Stimulated activated CD4-positive, alpha-beta T cell treated with anti-CD3 and anti-CD28 coated beads, Interleukin-4, amount 100 ng/mL, for 48 hours (primary cell): ENCODE measurements at regions not wholly inside any gene's neighbourhood (a gene's known extent, or its start where the extent isn't known, plus 50 kb on each side); places are given as distances from the start of the nearest gene placed in this dataset.
"Not testable (repeated sequence)": the region's sequence is repeated elsewhere in the genome, so short reads cannot be mapped to it uniquely, and the experiment has no call there.

Experiments
- DNase-seq, 2 donors: peaks; one replicate each; pipeline ENCODE4 v3.0.0-alpha.2; 2020; ENCODE audit warnings: low read depth in 2 of 2

DNA sequence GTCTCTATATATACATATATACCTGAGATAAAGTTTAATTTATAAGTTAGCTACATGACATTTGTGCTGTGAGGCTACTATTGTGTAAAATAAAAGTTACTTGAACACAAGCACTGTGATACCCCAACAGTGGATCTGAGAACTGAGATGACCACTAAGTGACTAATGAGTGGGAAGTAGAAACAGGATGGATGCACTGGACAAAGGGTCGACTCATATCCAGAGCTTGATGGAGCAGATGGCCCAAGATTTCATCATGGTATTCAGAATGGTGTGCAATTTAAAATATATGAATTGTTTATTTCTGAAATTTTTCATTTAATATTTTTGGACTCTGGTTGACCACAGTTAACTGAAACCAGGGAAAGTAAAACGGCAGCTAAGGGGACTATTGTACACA is 908.6 kb upstream of the MDGA2 start:
- no peak for DNase-seq

DNA sequence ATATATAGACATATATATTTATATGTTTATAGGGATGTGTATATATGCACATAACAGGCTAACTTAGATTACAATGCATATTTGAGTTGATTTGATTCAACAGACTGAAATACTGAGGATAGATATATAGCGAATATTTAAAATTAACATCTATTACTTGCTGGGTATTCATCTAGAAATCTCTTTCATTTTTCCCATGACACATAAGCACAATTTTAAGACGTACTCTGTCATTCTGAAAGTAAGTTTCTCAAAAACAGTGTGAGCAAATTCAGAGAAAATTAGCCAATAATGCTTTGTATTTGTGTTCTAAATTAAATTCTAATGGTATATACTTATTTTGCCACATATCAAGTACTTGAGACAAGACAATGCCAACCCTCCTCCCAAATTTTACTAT is 907.5 kb upstream of the MDGA2 start:
- DNase-seq: no peak

DNA sequence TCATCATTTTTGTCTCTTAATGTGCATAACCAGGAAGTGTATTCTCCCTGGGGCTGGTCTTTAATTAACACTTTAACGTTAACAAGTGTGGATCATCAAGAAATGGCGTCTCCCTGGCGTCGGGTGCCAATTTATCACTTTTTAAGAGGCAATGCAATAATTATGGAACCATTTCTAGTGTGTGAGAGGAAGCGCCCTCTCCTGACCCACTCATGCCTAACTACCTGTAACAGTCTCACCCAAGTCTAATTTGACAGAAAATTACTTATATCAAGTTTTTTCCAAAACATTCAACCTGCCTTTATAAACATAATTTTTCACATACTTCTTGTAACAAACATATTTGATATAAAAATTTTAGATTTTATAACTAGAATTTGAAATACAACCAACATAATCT is 905.3 kb upstream of the MDGA2 start:
- no peak for DNase-seq

DNA sequence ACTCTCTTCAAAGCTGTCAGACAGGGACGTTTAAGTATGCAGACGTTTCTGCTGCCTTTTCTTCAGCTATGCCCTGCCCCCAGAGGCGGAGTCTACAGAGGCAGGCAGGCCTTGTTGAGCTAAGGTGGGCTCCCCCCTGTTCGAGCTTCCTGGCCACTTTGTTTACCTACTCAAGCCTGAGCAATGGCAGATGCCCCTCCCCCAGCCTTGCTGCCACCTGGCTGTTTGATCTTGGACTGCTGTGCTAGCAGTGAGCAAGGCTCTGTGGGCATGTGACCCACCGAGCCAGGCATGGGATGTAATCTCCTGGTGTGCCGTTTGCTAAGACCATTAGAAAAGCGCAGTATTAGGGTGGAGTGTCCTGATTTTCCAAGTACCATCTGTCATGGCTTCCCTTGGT is 900.4 kb upstream of the MDGA2 start:
- DNase-seq: no peak

DNA sequence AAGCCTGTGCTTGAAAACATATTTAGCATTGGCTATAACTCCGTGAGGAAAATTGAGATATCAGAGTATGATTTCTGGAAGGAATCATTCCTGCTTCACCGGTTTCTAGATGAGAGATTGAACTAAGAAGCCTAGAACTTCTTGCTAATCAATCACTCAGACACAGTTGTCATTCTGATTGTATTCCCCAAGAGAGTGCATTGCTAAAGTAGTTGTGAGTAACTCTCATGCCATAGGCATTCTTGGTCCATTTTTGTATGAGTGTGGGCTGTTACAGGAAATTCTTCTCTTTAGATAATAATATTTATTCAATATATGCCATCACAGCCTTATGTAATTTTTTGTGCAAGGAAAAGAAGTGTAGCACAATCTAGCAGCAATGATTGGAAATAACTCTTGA is 893.3 kb upstream of the MDGA2 start:
- DNase-seq: no peak

DNA sequence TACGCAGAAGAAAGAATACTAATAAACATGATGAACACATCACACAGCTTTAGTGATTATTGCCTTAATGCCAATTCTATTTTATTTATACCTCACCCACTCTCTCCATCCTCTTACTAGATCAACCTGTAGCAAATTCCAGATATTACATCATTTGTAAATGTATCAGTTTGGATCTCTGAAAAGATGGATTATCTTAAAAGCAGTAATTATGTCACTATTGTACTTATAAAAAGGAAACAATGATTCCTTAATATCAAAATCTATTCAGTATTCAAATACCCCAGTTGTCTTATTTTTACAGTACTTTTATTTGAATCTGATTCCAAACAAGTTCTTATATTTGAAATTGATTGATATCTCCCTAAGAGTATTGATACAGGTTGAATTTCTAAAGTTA is 892.8 kb upstream of the MDGA2 start:
- no peak for DNase-seq

DNA sequence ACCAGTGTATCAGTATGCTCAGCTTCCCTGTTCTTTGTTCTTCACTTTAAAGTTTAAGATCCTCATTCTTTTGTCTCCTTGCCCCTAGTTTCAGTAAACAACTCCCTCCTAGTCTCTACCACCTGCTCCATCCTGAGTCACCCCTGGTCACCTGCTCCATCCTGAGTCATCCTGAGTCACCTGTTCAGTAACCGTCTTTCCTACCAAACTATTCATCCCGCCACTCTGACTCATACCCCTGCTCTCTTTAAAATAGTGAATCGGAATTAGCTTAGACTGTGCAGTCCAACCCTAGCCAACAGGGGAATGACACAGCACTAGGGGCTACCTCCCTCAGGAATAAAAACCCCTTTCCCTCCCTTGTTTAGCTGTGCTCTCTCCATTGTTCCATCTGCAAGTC is 888.1 kb upstream of the MDGA2 start:
- DNase-seq: no peak

DNA sequence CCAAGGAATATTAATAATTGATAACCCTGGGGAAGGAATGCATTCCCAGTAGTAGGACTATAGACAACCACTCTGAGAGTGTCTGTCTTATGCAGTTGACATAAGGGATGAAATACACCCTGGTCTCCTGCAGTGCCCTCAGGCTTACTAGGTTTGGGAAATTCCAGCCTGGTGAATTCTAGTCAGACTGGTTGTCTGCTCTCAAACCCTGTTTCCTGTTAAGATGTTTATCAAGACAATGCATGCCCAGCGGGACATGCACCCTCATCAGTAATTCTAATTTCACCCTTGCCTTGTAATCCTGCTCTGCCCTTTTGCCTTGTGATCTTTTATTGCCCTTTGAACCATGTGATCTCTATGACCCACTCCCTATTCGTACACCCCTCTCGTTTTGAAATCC is 886.0 kb upstream of the MDGA2 start:
- not testable (repeated sequence) for DNase-seq

DNA sequence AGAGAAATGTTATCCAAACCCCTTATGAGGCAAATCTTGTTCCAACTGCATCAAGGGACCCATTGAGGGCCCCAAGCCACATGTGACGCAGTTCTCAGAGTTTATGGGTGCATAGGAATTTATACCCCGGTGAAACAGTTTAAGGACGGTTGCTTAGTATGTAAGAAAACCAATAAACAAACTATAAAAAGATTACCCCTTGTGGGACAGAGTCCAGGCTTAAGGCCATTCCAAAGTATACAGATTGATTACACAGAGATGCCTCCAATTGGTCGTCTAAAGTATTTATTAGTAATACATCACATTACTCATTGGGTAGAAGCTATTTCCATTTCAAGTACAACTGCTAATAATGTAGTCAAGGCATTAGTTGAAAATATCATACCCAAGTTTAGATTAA is 885.0 kb upstream of the MDGA2 start:
- DNase-seq: no peak

DNA sequence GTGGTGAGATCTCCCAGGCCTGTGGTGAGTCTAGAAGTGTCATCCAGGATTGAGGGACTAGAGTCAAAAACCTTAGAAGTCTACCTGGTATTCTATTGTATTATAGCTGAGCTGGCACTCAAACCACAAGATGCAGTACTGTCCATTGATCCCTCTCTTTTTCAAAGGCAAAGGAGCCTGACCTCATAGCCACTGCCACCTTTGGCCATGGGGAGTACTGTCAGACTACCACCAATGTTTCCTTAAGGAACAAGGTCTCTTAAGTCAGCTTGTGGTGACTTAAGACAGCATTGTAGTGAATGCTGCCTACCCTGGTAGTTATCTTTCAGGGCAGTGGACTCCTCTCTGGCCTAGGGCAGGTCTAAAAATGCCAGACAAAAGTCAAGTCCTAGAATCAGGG is 878.0 kb upstream of the MDGA2 start:
- no peak for DNase-seq

DNA sequence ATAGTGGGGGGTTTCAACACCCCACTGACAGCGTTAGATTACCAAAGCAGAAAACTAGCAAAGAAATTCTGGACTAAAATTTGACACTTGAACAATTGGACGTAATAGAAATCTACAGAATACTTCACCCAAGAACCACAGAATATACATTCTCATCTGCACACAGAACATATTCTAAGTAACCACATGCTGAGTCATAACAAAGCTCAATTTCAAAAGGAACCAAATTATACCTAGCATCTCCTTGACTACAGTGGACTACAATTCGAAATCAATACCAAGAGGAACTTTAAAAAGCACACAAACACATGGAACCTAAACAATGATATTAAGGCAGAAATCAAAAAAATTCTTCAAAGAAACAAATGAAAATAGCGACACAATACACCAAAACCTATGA is 871.6 kb upstream of the MDGA2 start:
- DNase-seq: no peak

DNA sequence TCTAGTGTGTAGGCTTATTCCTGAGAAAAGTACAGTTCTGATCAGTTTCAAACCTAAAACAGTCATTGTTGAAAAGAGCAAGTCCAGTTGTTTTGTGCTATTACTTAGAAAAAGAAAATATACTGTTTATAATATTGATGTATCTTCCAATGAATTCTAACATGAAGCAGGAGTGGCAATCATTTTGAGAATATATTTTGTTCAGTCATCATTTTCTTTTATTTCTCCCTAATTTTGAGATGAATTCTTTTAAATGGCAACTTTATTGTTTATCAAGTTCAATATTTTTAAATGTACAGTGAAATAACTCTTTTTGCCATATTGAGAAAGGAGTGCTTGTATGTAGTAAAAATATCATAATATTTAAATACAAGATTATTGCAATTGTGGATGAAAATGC is 862.2 kb upstream of the MDGA2 start:
- no peak for DNase-seq

DNA sequence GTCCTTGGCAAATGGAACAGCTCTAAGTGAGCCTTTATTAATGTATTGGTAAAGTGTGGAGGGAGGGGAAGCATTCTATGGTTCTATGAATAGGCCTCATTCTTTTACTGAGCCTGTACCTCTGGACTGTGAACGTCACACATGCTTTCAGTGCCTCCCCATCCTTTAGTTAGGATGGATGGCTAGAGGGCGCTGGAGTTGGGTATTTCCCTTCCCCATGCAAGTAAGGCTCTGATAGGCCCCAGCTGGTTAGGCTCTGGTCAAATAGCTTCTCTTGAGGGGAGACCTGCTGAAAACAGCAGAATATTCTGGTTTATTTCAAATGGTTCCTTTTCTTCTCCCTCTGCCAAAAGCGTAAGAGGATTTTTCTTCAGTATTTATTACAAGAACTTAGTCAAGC is 860.9 kb upstream of the MDGA2 start:
- DNase-seq: no peak

DNA sequence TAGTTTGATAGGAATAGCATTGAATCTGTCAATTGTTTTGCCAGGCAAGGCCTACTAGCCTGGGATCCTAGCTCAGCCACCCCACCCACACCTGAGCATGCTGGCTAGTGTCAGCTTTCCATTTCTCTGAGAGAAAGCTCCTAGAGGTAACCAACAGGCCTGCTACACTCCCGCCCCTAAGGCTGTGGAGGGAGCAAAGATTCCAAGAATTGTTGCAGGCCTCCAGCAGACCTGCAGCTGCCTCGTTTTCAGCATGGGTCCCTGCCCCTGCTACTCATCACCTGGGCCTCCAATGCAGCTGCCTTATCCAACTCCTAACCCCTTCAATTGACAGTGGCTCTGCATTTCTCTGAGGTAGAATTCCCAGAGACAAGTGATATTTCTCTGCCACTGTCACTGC is 852.4 kb upstream of the MDGA2 start:
- no peak for DNase-seq

DNA sequence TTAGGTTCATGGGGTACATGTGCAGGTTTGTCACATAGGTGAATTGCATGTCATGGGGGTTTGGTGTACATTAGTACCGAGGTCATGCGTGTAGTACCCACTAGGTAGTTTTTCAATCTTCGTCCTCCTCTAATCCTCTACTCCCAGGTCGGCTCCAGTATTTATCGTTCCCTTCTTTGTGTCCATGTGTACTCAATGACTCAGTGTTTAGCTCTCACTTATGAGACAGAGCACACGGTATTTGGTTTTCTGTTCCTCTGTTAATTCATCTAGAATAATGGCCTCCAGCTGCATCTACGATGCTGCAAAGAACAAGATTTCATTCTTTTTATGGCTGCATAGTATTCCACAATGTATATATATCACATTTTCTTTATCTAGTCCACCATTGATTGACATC is 850.9 kb upstream of the MDGA2 start:
- DNase-seq: no peak

DNA sequence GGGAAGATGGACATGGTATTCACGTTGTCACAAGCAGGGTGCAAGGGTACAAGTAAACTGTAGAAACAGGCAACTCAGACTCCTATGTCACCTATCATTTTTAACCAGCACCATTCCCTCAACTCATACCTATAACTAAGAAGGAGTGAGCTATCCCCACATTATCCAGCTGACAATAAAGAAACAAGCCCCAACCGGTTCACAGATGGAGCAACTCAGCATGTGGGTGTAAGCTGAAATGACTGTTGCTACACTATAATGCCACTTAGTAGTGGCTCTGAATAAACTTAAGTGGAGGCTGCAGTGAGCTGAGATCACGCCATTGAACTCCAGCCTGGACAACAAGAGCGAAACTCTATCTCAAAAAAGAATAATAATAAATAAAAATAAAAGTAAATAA is 829.5 kb upstream of the MDGA2 start:
- no peak for DNase-seq

DNA sequence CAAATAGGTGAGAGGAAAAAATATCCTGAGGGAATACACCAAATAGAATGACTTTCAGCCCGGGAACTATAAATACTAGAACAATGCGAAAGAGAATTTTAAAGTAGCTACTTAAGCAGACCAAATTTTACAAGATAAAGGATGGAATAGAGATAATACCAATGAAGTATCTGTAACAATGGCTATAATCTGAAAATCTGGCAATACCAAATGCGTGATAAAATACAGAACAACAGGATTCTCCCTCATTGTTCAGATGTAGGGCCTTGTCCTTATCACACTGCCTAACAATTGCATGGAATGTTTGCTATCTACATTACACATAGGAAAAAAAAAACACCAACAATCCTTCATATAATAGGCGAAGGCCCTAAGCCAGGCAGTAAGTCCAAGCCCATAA is 815.4 kb upstream of the MDGA2 start:
- DNase-seq: no peak

DNA sequence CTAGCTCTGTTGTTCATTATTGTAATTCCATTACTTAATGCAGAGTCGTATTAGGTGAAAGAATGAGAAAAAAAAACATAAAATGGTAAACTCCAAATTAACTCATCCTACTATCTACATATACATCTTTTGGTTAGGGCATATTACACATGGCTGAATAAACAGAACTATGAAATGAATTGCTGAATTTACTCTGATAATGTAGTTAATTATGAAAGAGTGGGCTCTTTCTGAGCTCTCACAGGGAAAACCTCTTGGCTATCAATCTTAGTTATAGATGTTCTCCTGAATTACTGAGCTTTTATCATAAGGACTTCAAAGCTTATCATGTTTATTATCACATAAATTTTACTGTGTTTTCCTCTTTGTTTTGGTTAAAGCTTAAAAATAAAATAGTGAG is 798.5 kb upstream of the MDGA2 start:
- DNase-seq: no peak

DNA sequence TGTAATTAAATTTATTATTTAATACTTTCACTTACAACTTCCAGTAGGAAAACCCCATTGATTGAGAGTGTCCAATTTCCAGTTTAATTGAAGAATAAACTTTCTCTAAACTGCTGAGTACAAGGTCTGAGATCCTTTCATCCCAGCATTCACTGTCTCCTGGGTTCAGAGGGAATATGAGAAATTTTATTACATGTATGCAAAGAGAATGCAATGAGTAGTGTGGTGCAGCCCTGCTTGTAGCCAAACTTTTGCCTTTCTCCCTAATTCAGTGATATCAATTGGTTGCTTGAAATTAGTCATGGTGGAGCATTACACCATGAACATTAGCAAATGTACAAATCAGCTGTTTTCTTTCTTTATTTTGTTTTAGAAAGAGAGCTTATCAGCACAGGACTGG is 780.6 kb upstream of the MDGA2 start:
- no peak for DNase-seq

DNA sequence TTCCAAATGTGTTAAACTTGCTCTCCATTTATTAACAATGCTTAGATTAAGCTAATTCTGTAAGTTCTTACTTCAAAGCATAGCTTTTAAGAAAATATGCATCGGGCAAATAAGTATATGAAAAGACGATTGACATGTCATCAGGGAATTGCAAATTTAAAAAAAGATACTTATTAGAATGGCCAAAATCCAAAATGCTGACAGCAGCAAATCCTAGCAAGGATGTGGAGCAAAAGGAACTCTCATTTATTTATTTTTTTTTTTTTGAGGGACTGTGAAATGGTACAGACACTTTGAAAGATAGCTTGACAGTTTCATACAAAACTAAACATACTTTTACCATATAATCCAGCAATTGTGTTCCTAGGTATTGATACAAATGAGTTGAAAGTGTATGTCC is 779.5 kb upstream of the MDGA2 start:
- DNase-seq: no peak

DNA sequence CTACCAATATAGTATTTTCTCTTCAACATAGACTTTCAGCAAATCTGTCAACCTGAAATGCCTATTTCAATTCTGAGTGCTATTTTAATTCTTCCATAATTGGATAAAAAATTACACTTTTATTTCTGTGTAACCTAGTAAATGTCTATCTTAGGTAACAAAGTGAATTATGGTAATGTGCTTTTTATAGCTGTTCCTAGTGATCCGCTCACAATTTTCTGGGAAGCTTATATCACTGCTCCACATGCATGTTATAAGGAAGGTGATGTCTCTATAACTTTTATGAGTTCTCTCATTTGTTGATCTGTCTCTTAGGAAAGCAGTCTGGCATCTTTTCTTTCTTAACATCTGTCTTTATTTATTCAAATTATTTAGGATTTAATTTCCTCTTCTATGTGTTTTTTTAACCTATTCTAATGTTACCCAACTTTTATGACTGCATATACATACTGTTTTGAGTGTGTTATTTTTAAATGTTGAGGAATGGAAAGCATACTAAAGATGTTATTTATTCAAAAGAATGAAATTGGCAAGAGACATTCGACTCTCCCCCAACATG is 777.1 kb upstream of the MDGA2 start:
- DNase-seq: no peak

DNA sequence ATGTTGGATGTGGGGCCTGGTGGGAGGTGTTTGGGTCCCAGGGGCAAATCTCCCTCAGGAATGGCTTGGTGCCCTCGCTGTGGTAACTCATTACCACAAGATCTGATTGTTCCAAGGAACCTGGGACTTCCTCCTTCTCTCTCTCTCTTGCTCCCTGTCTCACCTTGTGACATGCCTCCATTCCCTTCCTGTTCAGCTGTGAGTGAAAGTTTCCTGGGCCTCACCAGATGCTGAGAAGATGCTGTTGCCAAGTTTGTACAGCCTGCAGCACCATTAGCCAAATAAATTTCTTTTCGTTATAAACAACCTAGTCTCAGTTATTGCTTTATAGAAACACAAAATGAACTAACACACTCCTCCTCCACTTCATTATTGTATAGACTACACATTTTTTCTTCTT is 759.8 kb upstream of the MDGA2 start:
- no peak for DNase-seq

DNA sequence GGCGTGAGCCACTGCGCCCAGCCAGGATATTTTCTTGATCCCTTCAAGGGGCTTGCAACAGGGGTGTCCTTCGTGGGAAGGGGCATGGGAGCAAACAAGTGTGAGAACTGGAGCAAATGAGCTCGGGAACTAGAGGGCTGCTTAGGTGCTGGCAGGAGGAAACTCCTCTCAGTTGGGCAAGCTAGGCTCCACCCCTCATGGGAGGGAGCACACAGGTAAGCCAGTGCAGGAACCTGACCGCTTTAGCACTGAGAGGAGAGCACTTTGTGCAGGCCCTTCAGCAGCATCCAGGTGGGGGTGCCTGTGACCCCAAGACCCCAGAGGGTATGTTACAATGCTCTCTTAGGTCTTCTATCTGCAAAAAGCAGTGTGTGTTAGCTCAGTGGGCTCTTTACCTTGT is 755.4 kb upstream of the MDGA2 start:
- DNase-seq: no peak

DNA sequence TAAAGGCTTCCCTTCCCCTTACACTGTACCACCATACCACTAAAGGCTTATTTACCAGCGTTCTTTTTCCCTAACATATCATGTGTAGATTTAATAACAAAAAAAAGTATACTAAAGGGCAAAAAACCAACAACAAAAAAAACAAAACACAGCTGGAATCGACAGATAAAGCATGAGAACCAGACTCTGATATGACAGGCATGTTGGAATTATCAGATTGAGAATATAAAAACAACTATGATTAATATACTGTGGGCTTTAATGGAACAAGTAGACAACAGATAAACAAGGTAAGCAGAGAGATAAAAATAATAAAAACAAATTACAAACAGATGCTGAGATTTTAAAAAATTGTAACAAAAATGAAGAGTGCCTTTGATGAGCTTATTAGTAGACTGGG is 754.1 kb upstream of the MDGA2 start:
- DNase-seq: no peak
